ENCODE measurements at regions not wholly inside any gene's neighbourhood (a gene's known extent, or its start where the extent isn't known, plus 50 kb on each side); places are given as distances from the start of the nearest gene placed in this dataset.

DNA sequence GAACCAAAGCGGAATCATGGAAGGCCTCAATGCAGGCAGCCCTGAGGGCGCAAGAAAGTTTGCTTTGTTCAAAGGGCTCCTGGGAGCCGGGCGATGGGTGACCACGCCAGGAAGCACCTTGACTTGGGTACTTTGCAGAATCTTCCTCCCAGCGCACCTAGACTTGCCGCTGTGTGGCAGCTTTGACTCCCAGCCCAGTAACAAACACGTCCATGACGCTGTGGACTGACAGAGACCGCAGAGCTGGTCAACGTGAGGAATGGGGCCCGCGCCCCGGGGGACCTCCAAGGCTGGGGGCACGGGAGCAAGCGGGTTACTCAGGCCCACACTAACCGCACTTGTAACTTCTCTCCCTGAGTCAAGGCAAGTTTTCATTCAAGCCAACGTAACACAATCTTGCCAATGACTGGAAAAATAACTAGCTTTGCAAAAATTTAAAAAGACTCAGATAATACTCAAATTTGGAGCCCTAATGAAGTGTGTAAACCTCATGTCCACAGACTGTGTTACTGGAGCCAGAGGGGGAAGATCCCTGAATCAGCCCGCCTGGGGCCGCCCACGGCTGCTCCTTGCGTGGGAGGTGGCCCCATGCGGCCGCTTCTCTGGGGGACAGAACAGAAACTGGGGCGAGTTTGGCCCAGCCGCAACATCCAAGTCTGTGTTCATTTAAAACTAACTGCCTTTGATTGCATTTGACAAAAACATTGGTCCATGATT lies 130.8 kb downstream of the DNAJB6 start:
- no peak for DNase-seq (ENCODE audit: low spot score)
- intact Hi-C loops (cut with micrococcal nuclease) = no loop called here
- Mint-ChIP-seq H3K27me3 (ENCODE audit: insufficient read depth) (peaks cover 4% of the 10 kb centered on the region), H3K36me3 (ENCODE audit: low read depth) (peaks cover 8% of the 10 kb centered on the region), H3K9me3 (peaks cover 7% of the 10 kb centered on the region), H3K4me1 (ENCODE audit: low read depth) (peaks cover 29% of the 10 kb centered on the region), H3K4me3 (no peak overlapping the region), H3K27ac (no peak overlapping the region)

DNA sequence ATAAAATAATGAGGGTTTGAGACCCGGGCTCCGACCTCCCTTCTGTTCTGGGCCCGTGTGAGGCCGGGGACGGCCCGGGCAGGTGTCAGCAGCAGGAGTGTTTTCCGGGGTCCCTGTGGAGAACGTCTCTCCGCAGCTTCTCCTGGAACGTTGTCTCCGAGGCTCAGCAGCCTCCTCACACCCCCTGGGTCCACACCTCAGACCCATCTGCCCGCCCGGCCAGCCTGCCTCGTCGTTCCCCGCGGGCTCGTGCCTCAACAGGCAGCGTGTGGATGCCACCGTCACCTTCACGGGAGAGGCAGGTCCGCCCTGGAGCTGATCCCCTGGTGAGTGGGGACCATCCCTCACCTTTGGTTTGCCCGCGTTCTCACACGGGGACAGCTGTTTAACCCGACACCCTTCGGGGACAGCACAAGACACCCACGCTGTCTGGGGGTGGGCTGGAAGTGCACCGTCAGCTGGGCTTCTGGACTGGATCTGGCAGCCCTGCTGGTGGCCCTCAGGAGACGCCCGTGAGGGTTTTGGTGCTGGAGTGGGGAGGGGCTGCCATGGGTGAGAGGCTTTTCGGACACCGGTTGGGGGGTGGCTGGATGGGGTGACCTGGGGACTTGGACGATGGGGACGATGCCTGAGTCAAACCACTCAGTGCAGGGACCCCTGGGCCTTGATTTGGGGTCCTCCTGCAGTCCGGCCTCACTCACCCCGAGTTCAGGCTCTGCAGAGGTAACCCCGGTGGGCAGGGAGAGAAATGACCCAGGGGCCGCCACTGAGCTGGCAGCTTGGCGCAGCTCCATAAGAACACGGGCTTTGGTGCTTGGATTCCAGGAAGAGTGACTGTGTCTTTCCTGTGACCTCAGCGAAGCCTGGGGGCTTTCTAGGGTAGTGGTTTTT lies 131.7 kb downstream of the DNAJB6 start:
- intact Hi-C loops (cut with micrococcal nuclease) = no loop called here
- Mint-ChIP-seq H3K36me3 (ENCODE audit: low read depth) (peaks cover 13% of the 10 kb centered on the region), H3K4me1 (ENCODE audit: low read depth) (peaks cover 31% of the 10 kb centered on the region), H3K9me3 (peaks cover 15% of the 10 kb centered on the region), H3K4me3 (no peak overlapping the region), H3K27ac (no peak overlapping the region), H3K27me3 (ENCODE audit: insufficient read depth) (peaks cover 4% of the 10 kb centered on the region)
- DNase-seq (ENCODE audit: low spot score) = no peak

GRCh38 chr7:157469181-157470016 lies 132.6 kb downstream of the DNAJB6 start:
- H3K27ac Mint-ChIP-seq = no peak overlapping the region
- peaks cover 18% of the 10 kb centered on the region for H3K36me3 Mint-ChIP-seq (ENCODE audit: low read depth)
- DNase-seq (ENCODE audit: low spot score) = no peak
- H3K27me3 Mint-ChIP-seq (ENCODE audit: insufficient read depth) = peaks cover 4% of the 10 kb centered on the region
- intact Hi-C loops (cut with micrococcal nuclease) = loop anchor here (5.0 kb wide), 1 partner anchor 38 kb away; no protein-coding TSS in a partner anchor
- peaks cover 22% of the 10 kb centered on the region for H3K9me3 Mint-ChIP-seq
- H3K4me3 Mint-ChIP-seq = no peak overlapping the region
- peaks cover 31% of the 10 kb centered on the region for H3K4me1 Mint-ChIP-seq (ENCODE audit: low read depth)

- Mint-ChIP-seq H3K27me3 (ENCODE audit: insufficient read depth) (peaks cover 4% of the 10 kb centered on the region), H3K4me3 (no peak overlapping the region), H3K4me1 (ENCODE audit: low read depth) (peaks cover 27% of the 10 kb centered on the region), H3K27ac (no peak overlapping the region), H3K9me3 (peaks cover 27% of the 10 kb centered on the region), H3K36me3 (ENCODE audit: low read depth) (peaks cover 22% of the 10 kb centered on the region)
- no peak for DNase-seq (ENCODE audit: low spot score)
- intact Hi-C loops (cut with micrococcal nuclease) = loop anchor here (5.0 kb wide), 1 partner anchor 37 kb away; no protein-coding TSS in a partner anchor
Observed at GRCh38 chr7:157470017-157470322, 133.2 kb downstream of the DNAJB6 start.

DNA sequence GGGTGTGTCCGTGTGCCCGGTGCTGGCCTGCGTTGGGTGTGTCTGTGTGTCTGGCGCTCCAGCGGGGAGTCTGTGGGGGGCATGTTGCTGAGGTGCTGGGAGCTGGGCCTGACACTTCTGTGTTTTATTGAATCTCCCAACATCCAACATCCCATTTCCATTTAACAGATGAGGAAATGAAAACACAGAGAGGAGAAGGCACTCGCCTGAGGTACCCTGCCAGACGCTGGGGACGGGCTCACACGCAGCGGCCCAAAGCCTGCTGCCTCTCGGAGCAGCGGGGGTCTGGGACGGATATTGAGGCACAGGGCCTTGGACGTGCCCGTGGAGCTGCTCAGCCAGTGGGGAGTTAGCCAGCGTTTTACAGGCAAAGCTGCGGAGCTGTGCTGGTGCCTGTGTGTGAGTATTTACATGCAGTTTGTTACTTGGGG lies 133.9 kb downstream of the DNAJB6 start:
- intact Hi-C loops (cut with micrococcal nuclease) = loop anchor here (1.0 to 5.0 kb wide), 2 partner anchors 20 to 37 kb away; no protein-coding TSS in a partner anchor
- no peak for DNase-seq (ENCODE audit: low spot score)
- peak overlapping the region; percentile 79 for H3K27ac Mint-ChIP-seq

DNA sequence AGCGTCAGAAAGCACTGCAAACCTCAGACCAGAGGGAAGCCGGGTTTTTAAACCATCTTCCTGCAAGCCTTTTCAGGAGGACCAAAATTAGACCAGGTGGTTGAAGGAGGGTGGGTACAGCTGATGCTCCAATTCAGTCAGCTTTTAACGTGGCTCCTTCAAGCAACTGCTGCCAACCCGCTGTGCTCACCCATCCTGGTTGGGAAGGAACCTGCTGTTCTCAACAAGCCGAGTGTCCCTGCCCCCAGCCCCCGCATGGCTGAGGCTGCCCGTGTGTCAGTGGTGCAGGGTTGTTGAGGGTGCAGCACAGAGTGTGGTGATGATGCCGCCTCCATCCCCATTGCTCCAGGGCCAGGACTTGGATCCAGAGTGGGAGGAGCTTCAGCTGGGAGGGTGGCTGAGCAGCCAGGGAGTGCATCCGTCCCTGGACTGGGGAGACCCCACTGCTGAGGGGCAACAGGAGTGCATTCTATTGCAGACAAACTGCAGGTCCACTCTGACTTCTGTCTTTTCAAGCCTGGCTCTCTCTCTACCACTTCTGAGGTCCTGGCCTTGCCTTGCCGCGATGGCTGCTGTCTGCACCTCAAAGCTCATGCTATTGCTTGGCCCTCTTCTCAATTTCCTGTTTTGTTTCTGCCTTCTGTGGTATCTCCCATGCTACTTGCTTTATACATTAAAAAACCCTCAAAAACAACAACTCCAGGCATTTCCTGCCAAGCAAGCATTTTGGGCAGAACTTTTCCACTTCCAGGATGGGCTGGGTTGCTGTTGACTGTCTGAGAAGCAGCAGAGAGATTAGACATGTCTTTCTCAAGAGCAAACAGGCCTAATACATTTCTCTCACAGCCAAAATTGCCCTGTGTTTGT lies 134.7 kb downstream of the DNAJB6 start:
- H3K27ac Mint-ChIP-seq = peak overlapping the region; percentile 79
- peak; percentile 42 for DNase-seq (ENCODE audit: low spot score)
- intact Hi-C loops (cut with micrococcal nuclease) = loop anchor here (1.0 to 5.0 kb wide), 2 partner anchors 19 to 36 kb away; no protein-coding TSS in a partner anchor
- peaks cover 27% of the 10 kb centered on the region for H3K4me1 Mint-ChIP-seq (ENCODE audit: low read depth)
- H3K27me3 Mint-ChIP-seq (ENCODE audit: insufficient read depth) = peaks cover under 1% of the 10 kb centered on the region
- H3K9me3 Mint-ChIP-seq = peaks cover 39% of the 10 kb centered on the region
- H3K36me3 Mint-ChIP-seq (ENCODE audit: low read depth) = peaks cover 22% of the 10 kb centered on the region
- H3K4me3 Mint-ChIP-seq = peak overlapping the region; percentile 60

More for the DNA sequence above, 133.9 kb downstream of the DNAJB6 start:
- H3K27me3 Mint-ChIP-seq (ENCODE audit: insufficient read depth) = peaks cover 4% of the 10 kb centered on the region
- H3K36me3 Mint-ChIP-seq (ENCODE audit: low read depth) = peaks cover 22% of the 10 kb centered on the region
- peaks cover 31% of the 10 kb centered on the region for H3K9me3 Mint-ChIP-seq
- H3K4me3 Mint-ChIP-seq = peak overlapping the region; percentile 45
- peaks cover 27% of the 10 kb centered on the region for H3K4me1 Mint-ChIP-seq (ENCODE audit: low read depth)

DNA sequence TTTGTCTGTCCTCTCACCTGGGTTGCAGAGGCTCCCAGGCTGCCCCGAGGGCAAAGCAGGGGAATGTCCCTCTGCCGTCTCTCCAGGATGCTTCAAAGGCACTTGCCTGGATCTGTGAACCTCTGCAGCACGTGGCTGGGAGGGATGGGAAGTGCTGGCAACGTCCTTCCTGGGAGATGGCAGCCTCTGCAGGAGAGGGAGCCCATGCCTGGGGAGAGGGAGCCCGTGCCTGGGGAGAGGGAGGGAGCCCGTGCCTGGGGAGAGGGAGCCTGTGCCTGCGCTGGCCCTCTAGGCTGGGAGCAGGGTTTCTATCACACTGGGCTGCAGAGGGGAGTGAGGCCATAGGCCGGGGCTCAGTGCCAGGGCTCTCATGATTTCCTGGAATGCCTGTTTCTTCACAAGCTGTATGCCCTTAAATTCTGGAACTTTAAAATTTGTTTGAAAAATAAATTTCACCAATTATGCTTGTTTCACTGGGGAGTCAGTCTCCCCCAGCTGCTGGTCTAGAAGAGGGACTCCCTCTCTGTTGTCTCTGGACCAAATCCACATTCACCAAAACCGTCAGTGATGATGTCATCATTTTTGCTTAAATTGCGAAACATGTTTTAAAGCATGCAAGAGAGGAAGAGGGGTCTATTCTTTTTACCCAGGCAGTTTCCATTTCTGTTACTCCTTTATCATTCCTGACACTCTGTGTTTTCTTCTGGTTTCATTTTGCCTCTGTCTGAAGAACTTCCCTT lies 135.7 kb downstream of the DNAJB6 start:
- intact Hi-C loops (cut with micrococcal nuclease) = loop anchor here (5.0 kb wide), 1 partner anchor 35 kb away; no protein-coding TSS in a partner anchor
- no peak for DNase-seq (ENCODE audit: low spot score)
- H3K36me3 Mint-ChIP-seq (ENCODE audit: low read depth) = peaks cover 22% of the 10 kb centered on the region
- peaks cover 32% of the 10 kb centered on the region for H3K4me1 Mint-ChIP-seq (ENCODE audit: low read depth)
- peak overlapping the region; percentile 79 for H3K27ac Mint-ChIP-seq
- H3K27me3 Mint-ChIP-seq (ENCODE audit: insufficient read depth) = no peaks in the 10 kb centered on the region
- peaks cover 39% of the 10 kb centered on the region for H3K9me3 Mint-ChIP-seq
- H3K4me3 Mint-ChIP-seq = no peak overlapping the region

GRCh38 chr7:157473051-157473569 lies 136.3 kb downstream of the DNAJB6 start:
- Mint-ChIP-seq H3K36me3 (ENCODE audit: low read depth) (peaks cover 23% of the 10 kb centered on the region), H3K4me1 (ENCODE audit: low read depth) (peaks cover 38% of the 10 kb centered on the region), H3K27ac (peak overlapping the region; percentile 9), H3K4me3 (peak overlapping the region; percentile 21), H3K9me3 (peaks cover 39% of the 10 kb centered on the region), H3K27me3 (ENCODE audit: insufficient read depth) (no peaks in the 10 kb centered on the region)
- no peak for DNase-seq (ENCODE audit: low spot score)
- intact Hi-C loops (cut with micrococcal nuclease) = loop anchor here (5.0 kb wide), 1 partner anchor 34 kb away; no protein-coding TSS in a partner anchor

GRCh38 chr7:157474685-157475084 lies 137.9 kb downstream of the DNAJB6 start:
- intact Hi-C loops (cut with micrococcal nuclease) = loop anchor here (5.0 kb wide), 1 partner anchor 33 kb away; no protein-coding TSS in a partner anchor
- no peaks in the 10 kb centered on the region for H3K27me3 Mint-ChIP-seq (ENCODE audit: insufficient read depth)
- no peak overlapping the region for H3K4me3 Mint-ChIP-seq
- H3K9me3 Mint-ChIP-seq = peaks cover 41% of the 10 kb centered on the region
- H3K4me1 Mint-ChIP-seq (ENCODE audit: low read depth) = peaks cover 52% of the 10 kb centered on the region
- H3K27ac Mint-ChIP-seq = no peak overlapping the region
- no peak for DNase-seq (ENCODE audit: low spot score)
- H3K36me3 Mint-ChIP-seq (ENCODE audit: low read depth) = peaks cover 23% of the 10 kb centered on the region

- Mint-ChIP-seq H3K27ac (no peak overlapping the region), H3K9me3 (peaks cover 41% of the 10 kb centered on the region), H3K36me3 (ENCODE audit: low read depth) (peaks cover 23% of the 10 kb centered on the region), H3K4me3 (no peak overlapping the region), H3K27me3 (ENCODE audit: insufficient read depth) (no peaks in the 10 kb centered on the region), H3K4me1 (ENCODE audit: low read depth) (peaks cover 52% of the 10 kb centered on the region)
- no peak for DNase-seq (ENCODE audit: low spot score)
- intact Hi-C loops (cut with micrococcal nuclease) = no loop called here
Observed at GRCh38 chr7:157475095-157475494, 138.3 kb downstream of the DNAJB6 start.

- H3K27ac Mint-ChIP-seq = no peak overlapping the region
- intact Hi-C loops (cut with micrococcal nuclease) = no loop called here
- peaks cover 23% of the 10 kb centered on the region for H3K36me3 Mint-ChIP-seq (ENCODE audit: low read depth)
- DNase-seq (ENCODE audit: low spot score) = no peak
- H3K9me3 Mint-ChIP-seq = peaks cover 41% of the 10 kb centered on the region
- H3K27me3 Mint-ChIP-seq (ENCODE audit: insufficient read depth) = no peaks in the 10 kb centered on the region
- peaks cover 51% of the 10 kb centered on the region for H3K4me1 Mint-ChIP-seq (ENCODE audit: low read depth)
- H3K4me3 Mint-ChIP-seq = no peak overlapping the region
Observed at GRCh38 chr7:157475601-157476000, 138.8 kb downstream of the DNAJB6 start.
